HG03159 (cell line): ENCODE measurements at regions not wholly inside any gene's neighbourhood (a gene's known extent, or its start where the extent isn't known, plus 50 kb on each side); places are given as distances from the start of the nearest gene placed in this dataset.

Source experiments
- ATAC-seq: cut with Tn5 transposase; IDR thresholded peaks from one replicate; pipeline ENCODE4 v1.9.1; 2021; ENCODE audit warnings: mild to moderate bottlenecking, moderate library complexity; ENCODE audit not compliant: unreplicated experiment

DNA sequence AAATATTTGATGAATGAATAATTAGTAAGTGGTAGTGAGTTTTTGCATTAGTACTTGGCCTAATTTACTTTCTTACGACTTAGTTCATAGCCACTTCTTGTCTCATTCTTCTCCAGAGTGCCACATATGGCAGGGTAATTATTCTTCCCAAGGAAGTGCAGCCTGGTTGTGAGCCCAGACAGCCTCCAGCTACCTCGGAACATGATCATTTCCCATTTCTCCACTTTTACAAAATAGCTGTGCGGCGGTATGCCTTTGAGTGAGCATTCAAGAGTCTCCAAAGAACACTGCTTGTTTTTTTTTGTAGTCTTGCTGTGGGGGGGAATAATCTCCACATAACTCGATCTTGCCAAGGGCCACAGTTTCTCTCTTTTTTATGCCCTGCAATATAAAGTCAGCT lies 765.0 kb downstream of the HDGFL1 start:
- no peak for ATAC-seq

DNA sequence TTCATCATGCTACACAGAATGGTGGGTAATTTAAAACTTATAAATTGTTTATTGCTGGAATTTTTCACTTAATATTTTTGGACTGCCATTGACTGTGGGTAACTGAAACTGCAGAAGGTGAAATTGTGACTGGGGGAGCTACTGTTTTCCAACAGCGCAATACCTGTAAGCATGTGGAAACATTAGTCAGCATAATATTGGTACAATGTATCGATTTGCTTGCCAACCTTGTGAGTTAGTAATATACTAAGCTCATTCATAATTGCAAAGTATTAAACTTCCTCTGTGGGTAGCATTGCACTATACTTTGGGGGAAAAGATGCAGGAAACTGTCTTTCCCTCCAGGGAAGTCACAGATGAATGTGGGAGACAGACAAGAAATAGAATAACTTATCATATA lies 766.5 kb downstream of the HDGFL1 start:
- no peak for ATAC-seq

GRCh38 chr6:23339268-23339667 lies 769.9 kb downstream of the HDGFL1 start:
- ATAC-seq, result no peak

- ATAC-seq, result no peak
Observed at GRCh38 chr6:23340271-23340670, 770.9 kb downstream of the HDGFL1 start.

DNA sequence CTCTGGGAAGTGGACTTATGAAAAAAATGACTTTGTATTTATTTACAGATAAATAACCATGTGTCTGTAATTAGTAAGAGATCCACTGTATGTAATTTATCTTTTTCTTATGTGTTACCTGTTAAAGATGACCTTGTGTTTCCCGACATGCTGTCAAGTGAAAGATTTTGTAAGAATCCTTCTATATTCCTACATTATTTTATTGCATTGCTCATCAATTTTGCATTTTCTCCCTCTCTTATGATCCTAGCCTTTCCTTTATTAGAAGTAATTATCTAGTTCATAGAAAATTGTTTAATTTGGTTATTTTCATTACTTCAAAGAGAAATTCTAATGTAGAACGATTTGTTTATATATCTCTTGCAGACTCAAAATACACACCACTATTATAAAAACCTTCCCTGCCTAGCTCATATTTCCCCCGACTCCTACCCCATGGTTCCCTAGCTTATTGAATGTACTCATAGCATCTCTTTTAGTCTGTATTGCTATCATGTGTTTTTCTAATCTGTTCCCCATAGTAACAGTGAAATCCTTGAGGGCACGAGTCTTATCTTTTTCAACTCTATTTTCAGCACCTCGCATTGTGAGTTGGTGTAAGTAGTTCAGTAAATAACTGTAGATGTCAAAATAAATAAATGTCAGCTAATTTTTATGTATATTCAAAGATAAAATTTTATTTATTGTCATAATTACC lies 774.4 kb downstream of the HDGFL1 start:
- ATAC-seq, result no peak

GRCh38 chr6:23348185-23348584 lies 777.8 kb upstream of the NRSN1 start:
- no peak for ATAC-seq

DNA sequence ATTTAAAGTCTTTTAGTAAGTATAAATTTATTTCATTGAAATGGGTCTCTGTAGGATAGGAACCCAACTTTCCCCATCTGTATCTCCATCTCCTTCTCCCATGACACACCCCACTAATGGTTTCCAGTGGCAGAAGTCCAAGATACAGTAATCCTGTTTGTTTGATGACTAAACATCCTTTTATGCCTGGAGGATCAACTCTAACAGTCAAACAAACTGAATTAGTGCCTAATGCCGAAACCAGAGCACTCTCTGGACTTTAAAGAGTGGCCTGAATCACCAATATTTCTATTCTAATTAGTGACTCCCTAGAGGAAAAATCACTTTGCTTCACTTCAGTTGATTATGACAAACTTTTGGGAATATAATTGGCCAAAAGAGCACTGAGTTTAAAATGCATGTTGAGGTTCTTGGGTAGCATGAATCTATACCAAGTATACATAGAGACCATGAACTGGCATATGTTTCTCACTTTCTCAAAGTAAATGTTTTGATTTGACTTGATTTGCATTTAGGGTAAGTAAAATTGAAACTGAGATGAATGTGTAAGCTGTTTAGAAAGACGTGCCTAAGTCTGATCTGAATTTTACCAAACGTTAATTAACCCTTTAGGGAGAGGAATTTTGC lies 776.4 kb upstream of the NRSN1 start:
- no peak for ATAC-seq

GRCh38 chr6:23350752-23351453 lies 775.1 kb upstream of the NRSN1 start:
- no peak for ATAC-seq

DNA sequence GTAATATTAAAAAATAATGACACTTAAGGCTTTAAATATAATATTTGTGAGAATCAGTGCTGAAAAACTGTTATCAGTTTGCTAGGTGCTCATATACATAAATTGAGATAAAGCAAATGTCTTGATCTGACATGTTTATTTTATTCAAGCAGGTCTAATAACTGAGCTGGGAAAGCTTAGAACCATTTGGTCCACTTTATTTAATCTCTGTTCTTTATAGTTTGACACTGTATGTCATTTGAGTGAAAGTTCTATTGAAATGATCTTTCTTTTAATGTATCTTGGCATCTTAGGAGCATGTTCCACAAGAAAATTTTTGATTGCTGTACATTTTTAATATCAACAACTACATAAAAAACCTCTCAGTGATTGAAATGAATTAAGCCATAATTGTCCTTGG lies 772.0 kb upstream of the NRSN1 start:
- no peak for ATAC-seq

GRCh38 chr6:23357185-23357766 lies 768.7 kb upstream of the NRSN1 start:
- ATAC-seq, result no peak

- no peak for ATAC-seq
Observed at GRCh38 chr6:23365732-23366131, 760.3 kb upstream of the NRSN1 start.

GRCh38 chr6:23367311-23367710 lies 758.7 kb upstream of the NRSN1 start:
- no peak for ATAC-seq

DNA sequence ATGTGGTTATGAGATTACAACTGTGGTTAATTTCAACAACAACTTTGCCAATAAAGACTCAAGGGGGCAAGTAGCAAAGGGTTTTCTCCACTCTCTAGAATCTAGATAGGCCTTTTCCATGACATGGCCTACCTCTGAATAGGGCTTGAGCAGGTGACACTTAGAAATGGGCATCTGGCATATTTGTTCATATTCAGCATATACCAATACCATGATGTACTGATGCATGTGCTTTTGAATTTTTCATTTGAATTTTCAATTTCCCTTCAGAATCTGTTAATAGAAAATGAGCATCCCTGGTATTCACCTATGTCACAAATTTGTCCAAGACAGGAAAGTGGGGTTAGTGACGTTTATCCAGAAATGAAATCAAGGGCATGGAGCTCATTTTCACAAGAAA lies 757.5 kb upstream of the NRSN1 start:
- no peak for ATAC-seq

- ATAC-seq, result no peak
Observed at GRCh38 chr6:23370051-23370450, 756.0 kb upstream of the NRSN1 start.

GRCh38 chr6:23371132-23371915 lies 754.7 kb upstream of the NRSN1 start:
- no peak for ATAC-seq

GRCh38 chr6:23377830-23378229 lies 748.2 kb upstream of the NRSN1 start:
- ATAC-seq, result no peak

DNA sequence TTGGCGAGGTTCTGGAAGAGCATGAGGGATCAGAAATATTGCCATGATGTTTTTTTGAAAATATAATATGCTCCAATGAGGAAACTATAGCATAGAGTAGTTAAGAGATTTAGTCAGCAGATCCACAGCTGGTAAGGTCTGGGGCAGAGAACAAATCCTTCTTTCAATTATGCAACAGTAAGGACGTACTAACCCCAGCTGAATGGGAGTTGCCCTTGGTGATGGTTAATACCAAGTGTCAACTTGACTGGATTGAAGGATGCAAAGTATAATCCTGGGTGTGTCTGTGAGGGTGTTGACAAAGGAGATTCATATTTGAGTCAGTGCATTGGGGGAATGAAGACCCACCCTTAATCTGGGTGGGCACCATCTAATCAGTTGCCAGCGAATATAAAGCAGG lies 745.5 kb upstream of the NRSN1 start:
- ATAC-seq, result no peak

DNA sequence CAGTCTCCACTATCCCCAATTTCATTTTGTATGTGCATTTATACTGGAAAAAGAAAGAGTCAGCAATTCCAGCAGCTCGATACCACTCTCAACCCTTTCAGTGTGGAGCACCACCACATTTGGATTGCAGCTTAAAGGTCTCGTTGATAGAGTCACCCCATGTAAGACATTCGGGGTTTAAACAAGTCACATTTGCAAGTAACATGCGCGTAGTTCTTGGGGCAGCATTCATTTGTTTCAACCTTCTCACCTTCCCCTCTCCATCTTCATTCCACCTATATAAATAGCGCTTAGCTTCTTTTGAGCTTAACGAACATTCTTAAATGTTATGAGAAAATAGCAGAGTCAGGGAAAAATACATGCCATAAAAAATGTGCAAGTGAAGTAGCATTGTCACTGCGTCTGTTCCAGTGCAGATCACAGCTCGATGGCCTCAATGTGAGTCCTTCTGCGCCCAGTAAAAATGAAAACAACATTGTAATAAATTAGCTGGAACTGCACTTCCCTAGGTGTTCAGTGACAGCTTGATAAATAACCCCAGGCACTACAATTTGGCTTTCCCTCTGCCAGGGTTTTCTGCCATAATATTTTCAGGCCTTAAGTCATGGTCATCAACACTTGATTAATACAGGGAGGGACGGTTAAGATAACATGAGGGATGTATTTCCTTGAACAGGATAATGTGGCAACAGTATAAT lies 737.8 kb upstream of the NRSN1 start:
- ATAC-seq, result no peak

GRCh38 chr6:23389386-23389785 lies 736.6 kb upstream of the NRSN1 start:
- ATAC-seq, result no peak

- ATAC-seq, result no peak
Observed at GRCh38 chr6:23390221-23390620, 735.8 kb upstream of the NRSN1 start.

DNA sequence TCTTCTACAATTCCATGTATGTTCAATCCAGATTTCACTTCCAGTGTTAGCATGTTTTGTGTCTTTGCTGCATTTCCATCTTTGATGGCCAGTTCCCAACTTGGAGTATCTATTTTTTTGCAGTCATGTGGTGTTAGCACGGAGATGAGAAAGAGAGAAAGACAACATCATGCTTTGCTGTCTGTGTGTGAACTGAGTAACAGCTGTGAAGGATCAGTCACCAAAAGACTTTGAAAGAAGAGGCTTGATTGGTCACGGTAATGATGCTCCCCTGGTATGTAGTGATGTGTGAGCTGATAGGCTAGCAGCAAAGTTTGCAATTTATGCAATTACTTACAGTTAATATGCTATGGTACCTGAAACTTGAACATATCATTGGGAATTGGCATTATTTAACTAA lies 731.3 kb upstream of the NRSN1 start:
- no peak for ATAC-seq
